Stimulated activated CD8-positive, alpha-beta memory T cell treated with anti-CD3 and anti-CD28 coated beads, Interleukin-2, amount 100 ng/mL, for 48 hours (primary cell): ENCODE measurements at regions not wholly inside any gene's neighbourhood (a gene's known extent, or its start where the extent isn't known, plus 50 kb on each side); places are given as distances from the start of the nearest gene placed in this dataset.
A peak's percentile ranks its signal among the peaks of the same experiment; 100 is the strongest.

Experiments
- DNase-seq, 2 donors: peaks; one replicate each; pipeline ENCODE4 v3.0.0-alpha.2; 2020; ENCODE audit warnings: low read depth in 2 of 2

GRCh38 chr2:176813156-176813555 is 399.4 kb upstream of the HNRNPA3 start:
- DNase-seq = no peak

DNA sequence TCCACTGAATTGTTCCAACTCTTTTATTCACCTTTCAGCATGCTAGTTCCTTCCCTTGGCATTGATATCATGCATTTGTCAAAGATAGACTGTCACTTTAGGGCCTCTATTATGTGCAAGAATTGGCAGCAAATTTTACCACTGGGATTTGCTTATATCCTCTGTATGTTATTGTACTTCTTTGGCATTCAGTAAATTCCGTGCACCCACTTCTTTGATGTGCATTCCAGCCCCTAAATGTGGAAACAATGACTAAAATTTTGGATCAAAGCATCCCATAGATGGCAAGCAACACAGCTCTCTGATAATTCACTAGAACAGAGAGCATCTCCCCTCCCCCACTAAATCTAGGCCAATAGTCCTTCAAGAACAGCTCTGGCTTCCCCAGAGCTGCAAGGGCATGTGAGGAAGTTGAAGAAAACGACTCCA is 399.0 kb upstream of the HNRNPA3 start:
- no peak for DNase-seq

DNA sequence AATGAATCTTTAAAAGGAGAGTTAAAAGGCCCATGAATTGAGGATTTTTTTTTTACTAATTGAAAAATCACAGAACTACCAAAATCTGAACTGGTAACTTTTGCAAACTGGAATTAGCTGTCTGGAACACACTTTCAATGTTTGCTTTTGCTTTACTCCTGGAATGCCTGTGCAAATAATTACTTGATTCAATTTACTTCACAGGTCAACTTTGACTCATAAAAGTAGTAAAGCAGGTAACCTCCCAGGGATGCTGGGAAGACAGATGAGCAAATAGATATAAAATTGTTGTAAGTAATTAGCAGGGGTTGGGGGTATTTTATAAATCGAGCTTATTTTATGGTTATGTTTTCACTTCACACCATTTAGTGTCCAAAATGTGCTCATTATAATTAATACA is 398.3 kb upstream of the HNRNPA3 start:
- DNase-seq = no peak

GRCh38 chr2:176814740-176815367 is 397.7 kb upstream of the HNRNPA3 start:
- DNase-seq = no peak

DNA sequence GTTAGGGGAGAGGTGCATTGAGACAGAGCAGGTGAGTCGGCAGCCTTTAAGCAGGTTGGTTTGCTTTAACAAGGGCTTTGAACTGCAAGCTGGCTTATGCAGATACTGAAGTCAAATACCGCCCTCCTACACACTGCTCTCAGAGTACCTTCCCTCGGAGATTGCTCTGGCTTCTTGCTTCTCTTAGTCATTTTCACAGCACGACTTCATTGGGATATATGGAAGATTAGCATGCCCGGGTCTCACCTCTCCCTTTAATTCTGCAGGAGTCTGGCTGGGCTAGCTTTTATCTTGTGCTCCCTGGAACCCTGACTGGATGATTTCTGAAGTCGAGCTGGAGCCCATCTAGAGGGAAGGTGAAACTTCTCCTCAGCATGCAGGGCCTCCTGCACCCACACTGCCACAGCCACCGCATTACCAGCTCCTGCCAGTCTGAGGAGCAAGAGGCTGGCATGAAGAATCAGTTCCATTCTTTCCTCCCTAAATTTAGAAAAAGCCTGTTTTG is 395.5 kb upstream of the HNRNPA3 start:
- DNase-seq = no peak

DNA sequence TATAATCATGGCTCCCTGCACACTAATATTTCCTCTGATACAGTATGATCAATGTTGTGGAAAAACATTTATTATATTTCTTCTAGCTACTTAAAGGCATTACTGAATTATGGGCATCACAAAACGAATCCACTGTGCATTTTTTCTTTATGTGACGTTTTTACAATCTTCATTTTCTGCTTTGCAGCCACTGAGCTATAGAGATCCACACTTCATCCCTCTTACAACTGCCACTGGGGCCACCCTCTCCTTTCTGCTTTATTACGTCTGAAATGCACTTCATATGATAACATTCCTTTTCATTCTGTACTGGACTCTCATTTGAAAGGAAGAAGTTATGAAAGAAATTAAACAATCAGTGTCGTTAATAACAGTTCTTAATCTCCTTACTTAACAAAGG is 394.5 kb upstream of the HNRNPA3 start:
- DNase-seq = no peak

DNA sequence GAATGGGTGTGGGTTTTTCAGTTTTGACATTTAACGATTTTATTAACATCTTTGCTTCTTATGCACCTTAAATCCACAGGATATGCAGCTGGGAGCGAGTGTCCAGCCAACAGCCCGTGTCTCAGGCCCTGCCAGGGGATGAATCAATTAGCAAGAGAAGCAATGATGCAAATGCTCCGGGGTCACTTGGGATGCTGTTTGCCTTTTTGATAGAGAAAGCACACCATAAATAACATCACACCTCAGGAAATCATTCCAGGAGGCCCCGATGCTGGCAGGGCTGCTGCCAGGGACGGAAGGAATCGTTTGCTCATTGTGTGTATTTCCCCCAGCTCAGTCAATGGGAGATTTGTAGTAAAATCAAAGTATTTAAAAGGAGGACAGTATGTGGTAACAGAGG is 394.0 kb upstream of the HNRNPA3 start:
- DNase-seq = no peak

GRCh38 chr2:176819306-176819705 is 393.3 kb upstream of the HNRNPA3 start:
- no peak for DNase-seq

GRCh38 chr2:176820371-176820932 is 392.1 kb upstream of the HNRNPA3 start:
- no peak for DNase-seq

GRCh38 chr2:176821350-176821749 is 391.2 kb upstream of the HNRNPA3 start:
- DNase-seq = no peak

- DNase-seq = no peak
Observed at GRCh38 chr2:176822060-176822459, 390.5 kb upstream of the HNRNPA3 start.

GRCh38 chr2:176826356-176826755 is 386.2 kb upstream of the HNRNPA3 start:
- no peak for DNase-seq

DNA sequence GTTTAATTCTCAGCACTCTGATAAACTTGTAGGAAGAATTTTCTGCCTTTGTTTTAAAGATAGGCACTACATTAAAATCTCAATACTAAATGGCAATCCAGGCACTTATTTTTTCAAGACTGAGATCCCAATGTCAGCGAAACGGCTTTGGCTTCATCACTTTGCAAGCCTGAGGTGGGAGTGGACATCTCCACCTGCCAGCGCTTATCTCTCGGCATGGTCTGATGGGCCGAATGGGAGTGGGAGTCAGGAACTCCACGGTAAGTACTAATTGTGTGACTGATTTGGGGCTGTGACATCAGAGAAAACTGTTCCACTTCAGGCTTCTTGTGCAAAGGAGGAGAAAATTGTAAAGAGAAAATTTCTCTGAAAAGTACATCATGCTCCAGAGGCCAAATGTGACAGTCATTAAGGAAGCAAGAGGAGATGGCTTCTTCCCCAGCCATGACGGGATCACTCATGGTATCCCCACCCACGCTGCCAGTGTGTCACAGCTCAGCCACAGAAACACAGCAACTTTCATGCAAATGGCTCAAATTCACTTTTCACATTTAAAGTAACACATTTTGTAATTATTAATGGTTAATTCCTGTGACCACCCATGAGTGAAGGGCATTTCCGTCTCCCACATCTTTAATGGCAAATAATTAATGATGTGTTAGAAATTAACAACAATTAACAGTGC is 385.5 kb upstream of the HNRNPA3 start:
- DNase-seq = peak; percentile 56 to 61

GRCh38 chr2:176830362-176830761 is 382.2 kb upstream of the HNRNPA3 start:
- DNase-seq = no peak

GRCh38 chr2:176832086-176832485 is 380.5 kb upstream of the HNRNPA3 start:
- no peak for DNase-seq

DNA sequence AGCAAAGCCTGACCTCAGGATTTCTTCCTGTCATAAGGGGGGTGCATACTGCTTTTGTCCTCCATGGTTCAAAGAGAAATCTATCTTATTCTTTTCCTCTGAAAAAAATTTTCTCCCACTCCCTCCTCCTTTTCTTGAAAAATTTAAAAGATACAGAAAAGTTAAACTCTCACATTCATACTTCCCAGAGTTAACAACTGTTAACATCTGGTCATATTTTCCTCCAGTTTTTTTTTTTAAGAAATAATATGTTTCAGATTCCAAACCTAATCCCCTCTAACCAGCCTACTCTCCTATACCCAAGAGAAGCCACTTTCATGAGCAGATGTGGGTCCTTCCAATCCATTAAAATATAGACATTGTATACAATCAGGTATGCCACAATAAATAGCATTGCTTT is 378.9 kb upstream of the HNRNPA3 start:
- no peak for DNase-seq

DNA sequence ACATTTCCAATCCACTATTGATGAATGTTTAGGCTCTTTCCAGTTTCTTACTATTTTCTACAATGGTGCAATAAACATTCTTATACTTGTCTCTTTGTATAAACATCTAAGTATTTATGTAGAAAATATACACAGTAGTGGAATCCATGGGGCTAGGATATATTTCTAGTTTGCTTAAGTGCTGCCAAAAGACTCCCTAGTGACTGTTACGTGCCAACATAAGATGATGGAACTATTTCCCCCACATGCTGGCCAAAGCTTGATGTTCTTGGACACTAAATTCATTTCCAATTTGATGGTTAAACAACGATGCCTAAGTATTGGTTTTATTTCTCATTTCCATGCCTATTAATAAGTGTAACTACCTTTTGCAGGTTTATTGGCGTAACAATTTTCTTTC is 378.4 kb upstream of the HNRNPA3 start:
- DNase-seq = no peak

DNA sequence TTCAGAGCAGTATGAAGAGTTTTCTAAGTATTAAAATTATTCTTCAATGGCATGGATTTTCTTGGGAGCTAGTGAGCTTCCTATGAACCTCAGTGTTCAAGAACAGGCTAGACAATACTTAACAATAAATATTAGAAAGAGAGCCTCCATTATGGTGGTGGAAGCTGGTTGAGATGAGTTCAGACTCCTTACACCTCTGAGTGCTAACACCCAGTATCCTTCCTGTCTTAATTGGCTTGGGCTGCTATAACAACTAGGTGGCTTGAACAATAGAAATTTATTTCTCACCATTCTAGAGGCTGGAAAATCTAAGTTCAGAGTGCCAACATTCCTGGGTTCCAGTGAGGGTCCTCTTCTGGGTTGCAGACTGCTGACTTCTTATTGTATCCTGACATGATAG is 369.4 kb upstream of the HNRNPA3 start:
- DNase-seq = no peak

DNA sequence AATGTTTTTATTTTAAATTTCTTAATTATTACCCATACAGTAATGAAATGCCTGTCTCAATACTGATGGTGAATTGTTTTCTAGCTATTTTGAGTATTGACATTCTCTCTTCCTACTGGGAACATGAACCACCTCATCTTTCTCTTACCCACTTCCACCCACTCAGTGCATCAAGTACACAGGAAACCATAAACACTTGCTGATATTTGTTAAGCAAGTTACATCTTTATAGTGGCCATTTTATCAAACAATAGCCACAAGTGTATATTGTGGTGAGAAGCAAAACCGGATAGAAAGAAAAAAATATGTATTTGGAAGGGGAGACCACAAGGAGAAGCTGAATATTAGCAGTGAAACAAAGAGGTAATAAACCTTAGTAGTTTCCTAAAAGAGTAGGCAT is 368.1 kb upstream of the HNRNPA3 start:
- no peak for DNase-seq

DNA sequence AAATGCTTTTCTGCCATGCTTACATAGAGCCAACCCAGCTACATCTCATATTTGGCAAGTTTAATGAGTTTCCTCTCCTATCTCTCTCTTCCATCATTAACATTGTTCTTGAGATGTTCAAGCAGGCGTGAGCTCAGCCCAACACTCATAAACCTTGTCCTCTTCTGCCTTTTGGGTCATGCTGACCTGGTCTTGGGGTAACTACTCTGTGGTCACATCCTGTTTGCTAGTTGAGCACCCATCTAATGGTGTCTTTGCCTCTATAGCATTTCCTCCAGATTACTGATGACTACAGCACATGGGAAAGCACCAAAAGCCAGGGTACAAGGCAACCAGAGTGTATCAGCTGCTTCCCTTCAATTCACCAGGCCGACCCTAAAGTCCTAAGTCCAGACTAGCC is 366.9 kb upstream of the HNRNPA3 start:
- no peak for DNase-seq

- DNase-seq = no peak
Observed at GRCh38 chr2:176847575-176847974, 365.0 kb upstream of the HNRNPA3 start.

GRCh38 chr2:176848844-176849243 is 363.8 kb upstream of the HNRNPA3 start:
- no peak for DNase-seq

DNA sequence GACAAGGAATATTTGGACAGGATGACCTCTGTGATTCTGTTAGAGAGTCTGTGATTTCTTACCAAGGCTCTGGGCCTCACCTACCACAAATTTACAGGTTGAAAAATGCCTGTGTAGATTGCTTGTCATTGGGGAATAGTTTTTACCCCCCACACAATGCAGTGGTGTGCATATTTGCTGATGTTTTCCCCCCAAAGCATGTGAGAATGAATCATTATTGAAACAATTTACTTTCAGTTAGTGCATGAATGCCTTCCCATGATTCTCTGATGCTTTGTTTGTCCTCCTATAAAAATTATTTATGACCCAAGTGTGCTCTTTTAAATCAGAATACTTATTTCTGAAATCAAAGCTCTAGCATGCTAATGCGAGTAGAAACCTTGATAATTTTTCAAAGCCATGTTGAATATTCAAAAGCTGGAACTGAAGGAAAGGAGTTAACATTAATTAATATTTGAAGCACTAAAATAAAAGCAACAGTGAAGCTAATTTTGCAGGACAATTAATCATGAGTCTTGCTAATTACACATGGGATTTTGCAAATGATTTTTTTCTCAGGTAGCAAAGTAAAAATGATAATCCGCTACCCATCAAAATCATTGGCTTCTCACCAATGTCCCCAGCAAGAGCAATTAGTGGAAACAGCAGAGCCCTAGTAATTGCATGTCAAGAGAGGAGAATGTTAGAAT is 361.2 kb upstream of the HNRNPA3 start:
- no peak for DNase-seq
